ENCODE measurements at regions not wholly inside any gene's neighbourhood (a gene's known extent, or its start where the extent isn't known, plus 50 kb on each side); places are given as distances from the start of the nearest gene placed in this dataset.
A peak's percentile ranks its signal among the peaks of the same experiment; 100 is the strongest.

GRCh38 chr6:56841751-56842150, 113.2 kb upstream of the BEND6 start:
- Histone ChIP-seq H3K4me3 (ENCODE audit: severe bottlenecking) (peak overlapping the region; percentile 6), H3K27me3 (ENCODE audit: insufficient read depth, poor library complexity, severe bottlenecking) (no peaks in the 10 kb centered on the region), H3K4me1 (ENCODE audit: insufficient read depth, poor library complexity, severe bottlenecking) (peaks cover 35% of the 10 kb centered on the region), H3K9me3 (ENCODE audit: severe bottlenecking) (no peaks in the 10 kb centered on the region), H3K36me3 (ENCODE audit: low read depth) (no peaks in the 10 kb centered on the region), H3K27ac (ENCODE audit: poor library complexity, severe bottlenecking) (peak overlapping the region; percentile 78)
- ATAC-seq (ENCODE audit: low read depth), result no peak
- no peak for TF ChIP-seq CTCF (IDR thresholded peaks at IDR 0.05; ENCODE audit: poor library complexity, severe bottlenecking)
- DNase-seq (ENCODE audit: low spot score), result no peak

GRCh38 chr6:56841381-56841749, 113.5 kb upstream of the BEND6 start:
- Histone ChIP-seq H3K27ac (ENCODE audit: poor library complexity, severe bottlenecking) (peak overlapping the region; percentile 78), H3K4me1 (ENCODE audit: insufficient read depth, poor library complexity, severe bottlenecking) (peaks cover 35% of the 10 kb centered on the region), H3K4me3 (ENCODE audit: severe bottlenecking) (peak overlapping the region; percentile 6), H3K9me3 (ENCODE audit: severe bottlenecking) (no peaks in the 10 kb centered on the region), H3K27me3 (ENCODE audit: insufficient read depth, poor library complexity, severe bottlenecking) (no peaks in the 10 kb centered on the region), H3K36me3 (ENCODE audit: low read depth) (no peaks in the 10 kb centered on the region)
- ATAC-seq (ENCODE audit: low read depth) (no peak), DNase-seq (ENCODE audit: low spot score) (no peak)
- no peak for TF ChIP-seq CTCF (IDR thresholded peaks at IDR 0.05; ENCODE audit: poor library complexity, severe bottlenecking)

- ATAC-seq (ENCODE audit: low read depth) (peak; percentile 43), DNase-seq (ENCODE audit: low spot score) (no peak)
- Histone ChIP-seq H3K36me3 (ENCODE audit: low read depth) (no peaks in the 10 kb centered on the region), H3K4me3 (ENCODE audit: severe bottlenecking) (peak overlapping the region; percentile 6), H3K9me3 (ENCODE audit: severe bottlenecking) (no peaks in the 10 kb centered on the region), H3K4me1 (ENCODE audit: insufficient read depth, poor library complexity, severe bottlenecking) (peaks cover 35% of the 10 kb centered on the region), H3K27ac (ENCODE audit: poor library complexity, severe bottlenecking) (peak overlapping the region; percentile 78), H3K27me3 (ENCODE audit: insufficient read depth, poor library complexity, severe bottlenecking) (no peaks in the 10 kb centered on the region)
- no peak for TF ChIP-seq CTCF (IDR thresholded peaks at IDR 0.05; ENCODE audit: poor library complexity, severe bottlenecking)
These were observed 114.2 kb upstream of the BEND6 start for GRCh38 chr6:56840467-56841380.

- H3K36me3 ChIP-seq (ENCODE audit: low read depth), result no peaks in the 10 kb centered on the region
- H3K4me3 ChIP-seq (ENCODE audit: severe bottlenecking), result no peak overlapping the region
- H3K4me1 ChIP-seq (ENCODE audit: insufficient read depth, poor library complexity, severe bottlenecking), result peaks cover 35% of the 10 kb centered on the region
- H3K27me3 ChIP-seq (ENCODE audit: insufficient read depth, poor library complexity, severe bottlenecking), result no peaks in the 10 kb centered on the region
- TF ChIP-seq CTCF (IDR thresholded peaks at IDR 0.05; ENCODE audit: poor library complexity, severe bottlenecking), result no peak
- DNase-seq (ENCODE audit: low spot score), result no peak
- H3K9me3 ChIP-seq (ENCODE audit: severe bottlenecking), result no peaks in the 10 kb centered on the region
- ATAC-seq (ENCODE audit: low read depth), result no peak
- H3K27ac ChIP-seq (ENCODE audit: poor library complexity, severe bottlenecking), result peak overlapping the region; percentile 78
These were observed 115.2 kb upstream of the BEND6 start for GRCh38 chr6:56839533-56840183.
